Esophagus muscularis mucosa (tissue), 4 donors: ENCODE measurements at regions not wholly inside any gene's neighbourhood (a gene's known extent, or its start where the extent isn't known, plus 50 kb on each side); places are given as distances from the start of the nearest gene placed in this dataset.

Experiments
- EP300 ChIP-seq: sonication (generic); formaldehyde crosslinking; IDR thresholded peaks from one replicate; pipeline ENCODE4 v1.6.1; 2017; ENCODE audit warnings: antibody characterized with exemption
- POLR2A ChIP-seq: fragments of 450-650 bp; IDR thresholded peaks from one replicate; pipeline ENCODE4 v1.6.1; 2017; ENCODE audit warnings: antibody characterized with exemption, moderate library complexity, mild to moderate bottlenecking, low read depth
- POLR2AphosphoS5 ChIP-seq, 2 donors: sonication (generic); formaldehyde crosslinking; IDR thresholded peaks; one replicate each; pipeline ENCODE4 v1.6.1; 2017; ENCODE audit warnings: antibody characterized with exemption in 2 of 2
- TF ChIP-seq, protein P1 (sequence below), 3 experiments: fragments of 200-600 bp in 2 of 3; fragments of 450-650 bp in 1 of 3; sonication (generic) in 2 of 3; IDR thresholded peaks; one replicate each; pipeline ENCODE4 v1.5.1; 2017 to 2019; ENCODE audit warnings: antibody characterized with exemption in 3 of 3, mild to moderate bottlenecking in 2 of 3, moderate library complexity in 1 of 3

DNA sequence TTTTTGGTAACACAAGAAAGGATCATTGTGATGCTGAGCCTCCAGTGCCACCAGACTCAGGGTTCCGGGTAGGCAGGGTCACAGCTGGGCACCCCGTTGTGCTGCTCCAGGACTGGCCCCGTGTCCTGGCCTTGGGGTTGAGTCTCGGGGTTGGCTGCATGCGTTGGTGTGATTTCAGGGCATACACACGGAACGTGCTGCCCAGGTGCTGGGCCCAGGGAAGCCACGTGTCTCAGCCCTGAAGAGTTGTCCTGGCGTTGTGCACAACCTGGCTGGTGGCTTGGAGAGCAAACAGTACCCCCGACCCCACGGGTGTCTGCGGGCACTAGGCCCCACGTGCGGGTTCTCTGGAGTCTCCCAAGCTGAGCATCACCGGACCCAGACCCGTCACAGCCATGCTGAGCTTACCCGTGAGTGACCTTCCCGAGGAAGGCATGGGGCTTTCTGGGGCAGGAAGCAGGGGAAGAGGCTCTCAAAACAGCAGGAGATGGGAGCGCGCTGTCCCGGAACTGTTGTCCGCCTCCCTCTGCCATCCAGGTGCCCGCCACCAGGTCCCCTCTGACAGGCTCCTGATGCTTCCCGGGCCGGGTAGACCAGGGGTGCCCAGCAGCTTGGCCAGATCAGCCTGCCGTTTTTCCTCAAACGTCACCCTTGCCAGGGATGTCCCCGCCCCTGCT lies 66.1 kb upstream of the ENPP6 start:
- TF ChIP-seq, protein P1, sequence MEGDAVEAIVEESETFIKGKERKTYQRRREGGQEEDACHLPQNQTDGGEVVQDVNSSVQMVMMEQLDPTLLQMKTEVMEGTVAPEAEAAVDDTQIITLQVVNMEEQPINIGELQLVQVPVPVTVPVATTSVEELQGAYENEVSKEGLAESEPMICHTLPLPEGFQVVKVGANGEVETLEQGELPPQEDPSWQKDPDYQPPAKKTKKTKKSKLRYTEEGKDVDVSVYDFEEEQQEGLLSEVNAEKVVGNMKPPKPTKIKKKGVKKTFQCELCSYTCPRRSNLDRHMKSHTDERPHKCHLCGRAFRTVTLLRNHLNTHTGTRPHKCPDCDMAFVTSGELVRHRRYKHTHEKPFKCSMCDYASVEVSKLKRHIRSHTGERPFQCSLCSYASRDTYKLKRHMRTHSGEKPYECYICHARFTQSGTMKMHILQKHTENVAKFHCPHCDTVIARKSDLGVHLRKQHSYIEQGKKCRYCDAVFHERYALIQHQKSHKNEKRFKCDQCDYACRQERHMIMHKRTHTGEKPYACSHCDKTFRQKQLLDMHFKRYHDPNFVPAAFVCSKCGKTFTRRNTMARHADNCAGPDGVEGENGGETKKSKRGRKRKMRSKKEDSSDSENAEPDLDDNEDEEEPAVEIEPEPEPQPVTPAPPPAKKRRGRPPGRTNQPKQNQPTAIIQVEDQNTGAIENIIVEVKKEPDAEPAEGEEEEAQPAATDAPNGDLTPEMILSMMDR (IDR thresholded peaks at IDR 0.05), result no peak
- no peak for TF ChIP-seq POLR2AphosphoS5 (IDR thresholded peaks at IDR 0.05)
- no peak for TF ChIP-seq POLR2A
- no peak for TF ChIP-seq EP300
